ENCODE measurements at regions not wholly inside any gene's neighbourhood (a gene's known extent, or its start where the extent isn't known, plus 50 kb on each side); places are given as distances from the start of the nearest gene placed in this dataset.

DNA sequence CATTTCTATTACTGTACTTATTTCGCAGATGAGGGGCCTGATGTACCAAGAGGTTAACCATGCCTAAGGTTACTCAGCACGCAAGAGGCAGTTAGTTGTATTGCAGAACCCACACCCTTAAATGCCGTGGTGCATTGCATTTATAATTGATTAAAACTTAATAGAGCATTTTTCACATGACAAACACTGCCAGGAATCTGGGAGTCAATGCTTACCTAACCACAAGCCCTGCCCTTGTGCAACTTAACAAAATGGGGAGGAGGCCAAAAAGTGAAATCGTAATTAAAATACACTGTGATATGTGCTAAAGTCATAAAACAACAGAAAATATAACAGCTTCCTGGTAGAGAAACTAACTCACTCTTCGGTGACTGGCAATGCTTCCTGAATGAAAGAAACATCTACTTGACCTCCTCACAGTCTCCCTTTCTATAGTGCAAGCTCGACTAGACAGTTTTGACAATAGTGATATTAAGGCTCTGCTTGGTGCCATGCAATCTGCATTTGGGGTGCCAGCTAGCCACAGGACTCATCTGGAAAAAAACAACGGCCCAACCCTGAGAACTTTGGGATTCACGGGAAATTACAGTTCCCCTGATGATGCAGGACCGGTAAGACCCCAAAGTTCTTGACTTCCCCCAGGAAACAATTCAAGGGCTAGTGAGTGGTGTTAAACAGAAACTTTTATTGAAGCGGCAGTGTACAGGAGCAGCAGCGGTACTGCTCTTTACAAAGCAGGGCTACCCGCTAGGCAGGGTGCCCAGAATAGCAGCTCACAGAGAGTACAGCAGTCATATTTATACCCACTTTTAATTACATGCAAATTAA is 612.4 kb downstream of the TNS3 start:
- TF ChIP-seq, protein P1, sequence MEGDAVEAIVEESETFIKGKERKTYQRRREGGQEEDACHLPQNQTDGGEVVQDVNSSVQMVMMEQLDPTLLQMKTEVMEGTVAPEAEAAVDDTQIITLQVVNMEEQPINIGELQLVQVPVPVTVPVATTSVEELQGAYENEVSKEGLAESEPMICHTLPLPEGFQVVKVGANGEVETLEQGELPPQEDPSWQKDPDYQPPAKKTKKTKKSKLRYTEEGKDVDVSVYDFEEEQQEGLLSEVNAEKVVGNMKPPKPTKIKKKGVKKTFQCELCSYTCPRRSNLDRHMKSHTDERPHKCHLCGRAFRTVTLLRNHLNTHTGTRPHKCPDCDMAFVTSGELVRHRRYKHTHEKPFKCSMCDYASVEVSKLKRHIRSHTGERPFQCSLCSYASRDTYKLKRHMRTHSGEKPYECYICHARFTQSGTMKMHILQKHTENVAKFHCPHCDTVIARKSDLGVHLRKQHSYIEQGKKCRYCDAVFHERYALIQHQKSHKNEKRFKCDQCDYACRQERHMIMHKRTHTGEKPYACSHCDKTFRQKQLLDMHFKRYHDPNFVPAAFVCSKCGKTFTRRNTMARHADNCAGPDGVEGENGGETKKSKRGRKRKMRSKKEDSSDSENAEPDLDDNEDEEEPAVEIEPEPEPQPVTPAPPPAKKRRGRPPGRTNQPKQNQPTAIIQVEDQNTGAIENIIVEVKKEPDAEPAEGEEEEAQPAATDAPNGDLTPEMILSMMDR (conservative IDR thresholded peaks at IDR 0.05; ENCODE audit: low read depth in 2 of 2): no peak
- no peak for TF ChIP-seq EZH2 (IDR thresholded peaks at IDR 0.05; ENCODE audit: low read depth, unreplicated experiment)
- TF ChIP-seq, protein P2, sequence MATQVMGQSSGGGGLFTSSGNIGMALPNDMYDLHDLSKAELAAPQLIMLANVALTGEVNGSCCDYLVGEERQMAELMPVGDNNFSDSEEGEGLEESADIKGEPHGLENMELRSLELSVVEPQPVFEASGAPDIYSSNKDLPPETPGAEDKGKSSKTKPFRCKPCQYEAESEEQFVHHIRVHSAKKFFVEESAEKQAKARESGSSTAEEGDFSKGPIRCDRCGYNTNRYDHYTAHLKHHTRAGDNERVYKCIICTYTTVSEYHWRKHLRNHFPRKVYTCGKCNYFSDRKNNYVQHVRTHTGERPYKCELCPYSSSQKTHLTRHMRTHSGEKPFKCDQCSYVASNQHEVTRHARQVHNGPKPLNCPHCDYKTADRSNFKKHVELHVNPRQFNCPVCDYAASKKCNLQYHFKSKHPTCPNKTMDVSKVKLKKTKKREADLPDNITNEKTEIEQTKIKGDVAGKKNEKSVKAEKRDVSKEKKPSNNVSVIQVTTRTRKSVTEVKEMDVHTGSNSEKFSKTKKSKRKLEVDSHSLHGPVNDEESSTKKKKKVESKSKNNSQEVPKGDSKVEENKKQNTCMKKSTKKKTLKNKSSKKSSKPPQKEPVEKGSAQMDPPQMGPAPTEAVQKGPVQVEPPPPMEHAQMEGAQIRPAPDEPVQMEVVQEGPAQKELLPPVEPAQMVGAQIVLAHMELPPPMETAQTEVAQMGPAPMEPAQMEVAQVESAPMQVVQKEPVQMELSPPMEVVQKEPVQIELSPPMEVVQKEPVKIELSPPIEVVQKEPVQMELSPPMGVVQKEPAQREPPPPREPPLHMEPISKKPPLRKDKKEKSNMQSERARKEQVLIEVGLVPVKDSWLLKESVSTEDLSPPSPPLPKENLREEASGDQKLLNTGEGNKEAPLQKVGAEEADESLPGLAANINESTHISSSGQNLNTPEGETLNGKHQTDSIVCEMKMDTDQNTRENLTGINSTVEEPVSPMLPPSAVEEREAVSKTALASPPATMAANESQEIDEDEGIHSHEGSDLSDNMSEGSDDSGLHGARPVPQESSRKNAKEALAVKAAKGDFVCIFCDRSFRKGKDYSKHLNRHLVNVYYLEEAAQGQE (IDR thresholded peaks at IDR 0.05; ENCODE audit: unreplicated experiment): no peak
